ENCODE measurements at regions not wholly inside any gene's neighbourhood (a gene's known extent, or its start where the extent isn't known, plus 50 kb on each side); places are given as distances from the start of the nearest gene placed in this dataset.
"Not testable (repeated sequence)": the region's sequence is repeated elsewhere in the genome, so short reads cannot be mapped to it uniquely, and the experiment has no call there.

GRCh38 chr7:112981966-112982365 is 104.7 kb downstream of the GPR85 start:
- Histone ChIP-seq H2BK20ac (ENCODE audit: low read depth, low read length, poor library complexity, severe bottlenecking) (no peak overlapping the region), H2BK120ac (ENCODE audit: low read depth, low read length, poor library complexity, severe bottlenecking) (no peak overlapping the region), H3K4me1 (ENCODE audit: insufficient read depth, low read length) (no peaks in the 10 kb centered on the region), H4K8ac (replicated peaks; ENCODE audit: insufficient read length, low read depth, low read length) (no peak overlapping the region), H2BK5ac (ENCODE audit: insufficient read length, low read length) (no peak overlapping the region), H3K18ac (ENCODE audit: insufficient read length, low read depth, low read length) (no peak overlapping the region), H4K20me1 (ENCODE audit: control insufficient read depth, insufficient read depth, insufficient read length) (no peaks in the 10 kb centered on the region), H2AK5ac (ENCODE audit: insufficient read length, low read length) (no peak overlapping the region), H3K56ac (ENCODE audit: insufficient read length, low read depth, low read length) (no peak overlapping the region), H4K91ac (ENCODE audit: insufficient read length, low read depth, low read length) (no peak overlapping the region), H2BK15ac (ENCODE audit: low read depth, low read length) (no peak overlapping the region), H3K14ac (ENCODE audit: insufficient read depth, low read length) (no peak overlapping the region), H3T11ph (ENCODE audit: low read length) (no peak overlapping the region), H3K79me1 (ENCODE audit: insufficient read depth, low read depth, low read length, poor library complexity, severe bottlenecking) (no peaks in the 10 kb centered on the region), H3K9ac (ENCODE audit: extremely low read depth, insufficient read length, low read length) (no peak overlapping the region), H3K4ac (ENCODE audit: low read depth, low read length) (no peak overlapping the region), H2AFZ (ENCODE audit: low read length) (no peak overlapping the region), H3K9me3 (ENCODE audit: control insufficient read depth, low read depth, low read length) (no peaks in the 10 kb centered on the region), H3K79me2 (ENCODE audit: insufficient read depth, low read length) (no peaks in the 10 kb centered on the region), H2BK12ac (ENCODE audit: insufficient read length, low read depth, low read length) (no peak overlapping the region), H3K27me3 (ENCODE audit: insufficient read depth, low read length) (no peaks in the 10 kb centered on the region), H4K5ac (ENCODE audit: insufficient read length, low read depth, low read length) (no peak overlapping the region), H3K27ac (ENCODE audit: insufficient read length, low read depth, low read length) (no peak overlapping the region), H3K23ac (ENCODE audit: insufficient read length, low read depth, low read length) (no peak overlapping the region), H3K23me2 (ENCODE audit: insufficient read length, low read depth, low read length, poor library complexity, severe bottlenecking) (no peaks in the 10 kb centered on the region), H3K4me2 (ENCODE audit: insufficient read depth, insufficient read length, low read length) (no peak overlapping the region)
- Mint-ChIP-seq H3K4me1 (no peaks in the 10 kb centered on the region), H3K4me3 (no peak overlapping the region), H3K36me3 (ENCODE audit: insufficient read depth in 1 of 3, low read depth in 3 of 3) (no peaks in the 10 kb centered on the region), H3K9me3 (no peaks in the 10 kb centered on the region), H3K27me3 (ENCODE audit: low read depth) (no peaks in the 10 kb centered on the region), H3K27ac (no peak overlapping the region)
- no peak for DNase-seq
- no peak for TF ChIP-seq CTCF (conservative IDR thresholded peaks at IDR 0.05)
- no CpG with 5 or more reads among the region's 1 CpG for WGBS (ENCODE audit: extremely low coverage, insufficient read length, low lambda C conversion rate)

GRCh38 chr7:112979055-112979454 is 107.6 kb downstream of the GPR85 start:
- not testable (repeated sequence) for H2BK15ac ChIP-seq (ENCODE audit: low read depth, low read length); H2BK120ac ChIP-seq (ENCODE audit: low read depth, low read length, poor library complexity, severe bottlenecking); H3K23ac ChIP-seq (ENCODE audit: insufficient read length, low read depth, low read length); H3K9me3 Mint-ChIP-seq; H3K27ac Mint-ChIP-seq; H3K79me1 ChIP-seq (ENCODE audit: insufficient read depth, low read depth, low read length, poor library complexity, severe bottlenecking); H3T11ph ChIP-seq (ENCODE audit: low read length); H3K4me1 Mint-ChIP-seq; H3K27ac ChIP-seq (ENCODE audit: insufficient read length, low read depth, low read length); H2BK20ac ChIP-seq (ENCODE audit: low read depth, low read length, poor library complexity, severe bottlenecking); H3K9ac ChIP-seq (ENCODE audit: extremely low read depth, insufficient read length, low read length); H4K8ac ChIP-seq (replicated peaks; ENCODE audit: insufficient read length, low read depth, low read length); H3K14ac ChIP-seq (ENCODE audit: insufficient read depth, low read length); H4K5ac ChIP-seq (ENCODE audit: insufficient read length, low read depth, low read length); H3K56ac ChIP-seq (ENCODE audit: insufficient read length, low read depth, low read length); H2BK12ac ChIP-seq (ENCODE audit: insufficient read length, low read depth, low read length); H2AK5ac ChIP-seq (ENCODE audit: insufficient read length, low read length); H3K4me1 ChIP-seq (ENCODE audit: insufficient read depth, low read length); H3K4ac ChIP-seq (ENCODE audit: low read depth, low read length); H3K4me2 ChIP-seq (ENCODE audit: insufficient read depth, insufficient read length, low read length); H3K79me2 ChIP-seq (ENCODE audit: insufficient read depth, low read length); H3K9me3 ChIP-seq (ENCODE audit: control insufficient read depth, low read depth, low read length); H2AFZ ChIP-seq (ENCODE audit: low read length); H3K36me3 Mint-ChIP-seq (ENCODE audit: insufficient read depth in 1 of 3, low read depth in 3 of 3); H3K18ac ChIP-seq (ENCODE audit: insufficient read length, low read depth, low read length); H3K23me2 ChIP-seq (ENCODE audit: insufficient read length, low read depth, low read length, poor library complexity, severe bottlenecking); H4K20me1 ChIP-seq (ENCODE audit: control insufficient read depth, insufficient read depth, insufficient read length); H3K27me3 ChIP-seq (ENCODE audit: insufficient read depth, low read length); DNase-seq; H3K27me3 Mint-ChIP-seq (ENCODE audit: low read depth); H2BK5ac ChIP-seq (ENCODE audit: insufficient read length, low read length); H4K91ac ChIP-seq (ENCODE audit: insufficient read length, low read depth, low read length); H3K4me3 Mint-ChIP-seq
- WGBS (ENCODE audit: extremely low coverage, insufficient read length, low lambda C conversion rate), result no CpG with 5 or more reads among the region's 3 CpGs
